OCI-M1 (cell line): ENCODE measurements at regions not wholly inside any gene's neighbourhood (a gene's known extent, or its start where the extent isn't known, plus 50 kb on each side); places are given as distances from the start of the nearest gene placed in this dataset.

Experiments used
- DNase-seq: peaks from one replicate; lab custom pipeline; 2025; lab: John Stamatoyannopoulos, UW

DNA sequence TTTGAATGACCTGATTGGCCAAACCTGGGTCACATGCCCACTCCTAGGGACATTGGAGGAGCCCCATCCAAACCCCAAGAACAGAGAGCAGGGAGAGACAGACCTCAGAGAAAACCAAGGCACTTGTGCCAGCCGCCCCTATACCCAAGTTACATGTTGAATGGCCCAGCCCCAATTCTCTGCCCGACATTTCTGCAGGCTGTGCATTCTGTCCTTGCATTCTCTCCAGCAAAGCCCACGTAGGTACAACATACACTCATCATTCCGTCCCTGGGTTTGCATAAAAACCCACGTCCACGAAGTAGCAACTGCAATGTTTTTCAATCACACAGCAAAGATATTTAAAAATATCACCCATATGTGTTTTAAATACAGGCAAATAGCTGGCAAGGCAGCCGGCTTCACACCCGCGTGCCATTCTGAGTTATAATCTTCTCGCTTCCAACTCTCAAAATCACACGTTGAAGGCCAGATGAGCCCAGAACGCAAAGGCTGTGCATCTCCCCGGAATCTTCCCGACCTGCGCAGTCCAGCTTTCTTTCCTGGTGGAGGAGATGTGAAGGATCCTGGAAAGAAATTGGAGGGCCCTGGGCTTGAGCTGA is 91.7 kb upstream of the MYL2 start:
- no peak for DNase-seq

- no peak for DNase-seq
Observed at GRCh38 chr12:111010916-111011657, 90.7 kb upstream of the MYL2 start.

GRCh38 chr12:111010061-111010460 is 89.7 kb upstream of the MYL2 start:
- no peak for DNase-seq

GRCh38 chr12:111006621-111007020 is 86.2 kb upstream of the MYL2 start:
- DNase-seq = no peak

GRCh38 chr12:110998971-110999370 is 78.6 kb upstream of the MYL2 start:
- no peak for DNase-seq

GRCh38 chr12:110998165-110998564 is 77.8 kb upstream of the MYL2 start:
- peak; percentile 3 for DNase-seq

DNA sequence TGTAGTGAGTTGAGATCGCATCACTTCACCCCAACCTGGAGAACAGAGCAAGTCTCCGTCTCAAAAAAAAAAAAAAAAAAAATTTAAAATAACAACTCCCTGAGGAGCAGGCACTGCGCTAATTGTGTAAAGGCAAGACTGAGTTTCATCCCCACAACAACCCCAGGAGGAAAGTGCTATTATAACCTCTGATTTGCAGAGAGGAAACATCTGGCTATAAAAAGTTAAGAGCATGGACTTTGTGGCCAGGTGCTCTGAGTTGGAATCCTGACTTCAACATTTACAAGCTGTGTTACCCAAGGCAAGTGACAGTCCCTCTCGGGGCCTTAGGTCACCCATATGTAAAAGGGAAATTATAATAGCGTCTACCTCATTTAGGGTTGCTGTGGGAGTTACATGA is 76.0 kb upstream of the MYL2 start:
- DNase-seq = no peak

DNA sequence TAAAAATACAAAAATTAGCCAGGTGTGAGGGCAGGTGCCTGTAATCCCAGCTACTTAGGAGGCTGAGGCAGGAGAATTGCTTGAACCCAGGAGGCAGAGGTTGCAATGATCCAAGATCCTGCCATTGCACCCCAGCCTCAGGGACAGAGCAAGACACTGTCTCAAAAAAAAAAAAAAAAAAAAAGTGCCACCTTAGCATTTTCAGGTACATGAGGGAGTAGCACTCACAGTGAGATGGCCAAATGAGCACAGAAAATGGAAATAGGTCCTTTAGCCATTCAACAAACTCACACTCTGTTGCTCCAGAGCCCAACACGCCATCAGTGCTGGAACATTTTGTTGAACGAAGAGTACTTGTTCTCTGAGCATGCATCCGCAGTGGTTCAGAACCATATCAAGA is 75.2 kb upstream of the MYL2 start:
- no peak for DNase-seq

- DNase-seq = no peak
Observed at GRCh38 chr12:110995016-110995415, 74.6 kb upstream of the MYL2 start.

DNA sequence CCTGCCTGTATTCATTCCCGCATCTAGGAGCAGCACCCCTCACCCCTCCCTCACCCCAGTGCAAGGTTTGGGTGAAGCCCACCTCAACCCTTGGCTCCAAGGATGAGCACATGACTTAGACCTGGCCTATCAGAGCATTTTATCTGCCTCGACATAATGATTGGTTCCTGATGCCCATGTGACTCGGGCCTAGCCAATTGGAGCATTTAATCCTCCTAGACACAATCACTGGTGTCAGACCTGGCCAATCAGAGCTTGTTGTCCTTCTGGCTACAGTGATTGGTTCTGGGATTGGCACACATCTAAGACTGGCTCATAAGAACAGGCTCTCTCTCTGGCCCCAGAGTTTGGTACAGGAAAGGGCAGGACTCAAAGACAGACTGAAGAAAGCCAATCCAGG is 73.1 kb upstream of the MYL2 start:
- no peak for DNase-seq

DNA sequence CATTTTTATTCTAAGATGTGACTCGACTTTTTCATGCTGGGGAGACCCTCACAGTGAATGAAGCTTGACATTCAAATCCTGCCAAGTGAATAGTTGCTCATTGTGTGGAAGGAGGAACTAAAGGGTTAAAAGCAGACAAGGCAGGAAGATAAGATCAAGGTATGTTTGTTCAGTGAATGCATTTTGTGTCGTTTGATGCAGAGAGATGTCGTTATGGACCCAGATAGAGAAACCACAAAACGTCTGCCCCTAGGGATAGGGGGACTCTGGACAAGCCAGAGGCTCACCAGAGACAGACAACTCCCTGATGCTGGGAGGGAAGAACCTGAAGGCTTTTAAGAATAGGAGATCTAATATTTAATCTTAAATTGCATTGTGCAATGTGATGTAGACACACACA is 72.5 kb upstream of the MYL2 start:
- DNase-seq = peak; percentile 7

DNA sequence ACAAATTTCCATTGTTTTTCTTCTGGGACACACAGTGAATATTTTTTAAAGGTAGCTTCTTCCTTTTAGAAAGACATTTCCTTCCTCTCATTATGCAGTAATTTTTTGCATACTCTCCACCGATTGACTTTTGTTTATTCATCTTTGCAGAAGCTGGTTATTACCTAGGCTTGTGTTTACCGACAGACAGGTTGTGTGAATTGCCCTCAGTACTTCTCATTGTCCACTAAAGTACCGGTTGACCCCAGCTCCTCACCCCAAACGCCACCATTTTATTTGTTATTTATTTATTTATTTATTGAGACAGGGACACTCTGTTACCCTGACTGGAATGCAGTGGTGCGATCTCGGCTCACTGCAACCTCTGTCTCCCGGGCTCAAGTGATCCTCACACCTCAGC is 63.4 kb upstream of the MYL2 start:
- DNase-seq = no peak

GRCh38 chr12:110972866-110973265 is 52.5 kb upstream of the MYL2 start:
- no peak for DNase-seq

- no peak for DNase-seq
Observed at GRCh38 chr12:110971936-110972335, 51.6 kb upstream of the MYL2 start.

- no peak for DNase-seq
Observed at GRCh38 chr12:110971189-110971920, 51.0 kb upstream of the MYL2 start.
